ENCODE measurements at regions not wholly inside any gene's neighbourhood (a gene's known extent, or its start where the extent isn't known, plus 50 kb on each side); places are given as distances from the start of the nearest gene placed in this dataset.

DNA sequence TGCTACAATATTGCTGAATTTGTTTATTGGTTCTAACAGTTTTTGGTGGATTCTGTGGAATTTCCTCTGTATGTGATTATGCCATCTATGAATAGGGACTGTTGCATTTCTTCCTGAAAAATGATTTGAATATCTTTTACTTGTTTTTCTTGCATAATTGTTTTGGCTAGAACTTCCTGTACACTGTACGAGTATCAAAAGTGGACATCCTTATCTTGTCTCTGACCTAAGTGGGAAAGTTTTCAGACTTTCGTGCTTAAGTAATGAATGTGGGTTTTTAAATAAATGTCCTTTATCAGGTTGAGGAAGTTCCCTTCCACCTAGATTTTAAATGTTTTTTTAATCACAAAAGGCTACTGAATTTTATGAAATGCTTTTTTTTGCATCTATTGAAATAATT is 203.8 kb upstream of the ATP10A start:
- TF ChIP-seq, protein P1, sequence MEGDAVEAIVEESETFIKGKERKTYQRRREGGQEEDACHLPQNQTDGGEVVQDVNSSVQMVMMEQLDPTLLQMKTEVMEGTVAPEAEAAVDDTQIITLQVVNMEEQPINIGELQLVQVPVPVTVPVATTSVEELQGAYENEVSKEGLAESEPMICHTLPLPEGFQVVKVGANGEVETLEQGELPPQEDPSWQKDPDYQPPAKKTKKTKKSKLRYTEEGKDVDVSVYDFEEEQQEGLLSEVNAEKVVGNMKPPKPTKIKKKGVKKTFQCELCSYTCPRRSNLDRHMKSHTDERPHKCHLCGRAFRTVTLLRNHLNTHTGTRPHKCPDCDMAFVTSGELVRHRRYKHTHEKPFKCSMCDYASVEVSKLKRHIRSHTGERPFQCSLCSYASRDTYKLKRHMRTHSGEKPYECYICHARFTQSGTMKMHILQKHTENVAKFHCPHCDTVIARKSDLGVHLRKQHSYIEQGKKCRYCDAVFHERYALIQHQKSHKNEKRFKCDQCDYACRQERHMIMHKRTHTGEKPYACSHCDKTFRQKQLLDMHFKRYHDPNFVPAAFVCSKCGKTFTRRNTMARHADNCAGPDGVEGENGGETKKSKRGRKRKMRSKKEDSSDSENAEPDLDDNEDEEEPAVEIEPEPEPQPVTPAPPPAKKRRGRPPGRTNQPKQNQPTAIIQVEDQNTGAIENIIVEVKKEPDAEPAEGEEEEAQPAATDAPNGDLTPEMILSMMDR (IDR thresholded peaks at IDR 0.05; ENCODE audit: low read depth, low read length, poor library complexity, severe bottlenecking), result no peak
- TF ChIP-seq EZH2phosphoT487 (IDR thresholded peaks at IDR 0.05; ENCODE audit: borderline replicate concordance, low read length), result no peak
